ENCODE measurements at regions not wholly inside any gene's neighbourhood (a gene's known extent, or its start where the extent isn't known, plus 50 kb on each side); places are given as distances from the start of the nearest gene placed in this dataset.

GRCh38 chr13:112187527-112188297 lies 120.8 kb downstream of the SOX1 start:
- H3K27ac ChIP-seq (ENCODE audit: low read length): no peak overlapping the region
- no peaks in the 10 kb centered on the region for H3K36me3 ChIP-seq (ENCODE audit: control insufficient read depth in 1 of 2, insufficient read depth in 2 of 2, low read length in 2 of 2)
- H3K9me3 ChIP-seq (ENCODE audit: control insufficient read depth in 1 of 2, low read length in 2 of 2): peaks cover 0 to 4% of the 10 kb centered on the region in 2 donors
- H3K27me3 ChIP-seq (ENCODE audit: low read depth, low read length): no peaks in the 10 kb centered on the region
- H3K4me1 ChIP-seq (ENCODE audit: control insufficient read depth in 1 of 2, insufficient read depth in 2 of 2, low read length in 2 of 2): no peaks in the 10 kb centered on the region
- H3K4me3 ChIP-seq (ENCODE audit: low read depth in 1 of 2, low read length in 2 of 2): no peak overlapping the region

GRCh38 chr13:112188298-112188610 lies 121.3 kb downstream of the SOX1 start:
- H3K9me3 ChIP-seq (ENCODE audit: control insufficient read depth in 1 of 2, low read length in 2 of 2): peaks cover 0 to 4% of the 10 kb centered on the region in 2 donors
- H3K27me3 ChIP-seq (ENCODE audit: low read depth, low read length): no peaks in the 10 kb centered on the region
- no peaks in the 10 kb centered on the region for H3K4me1 ChIP-seq (ENCODE audit: control insufficient read depth in 1 of 2, insufficient read depth in 2 of 2, low read length in 2 of 2)
- H3K27ac ChIP-seq (ENCODE audit: low read length): no peak overlapping the region
- no peaks in the 10 kb centered on the region for H3K36me3 ChIP-seq (ENCODE audit: control insufficient read depth in 1 of 2, insufficient read depth in 2 of 2, low read length in 2 of 2)
- H3K4me3 ChIP-seq (ENCODE audit: low read depth in 1 of 2, low read length in 2 of 2): no peak overlapping the region

- Histone ChIP-seq H3K27ac (ENCODE audit: low read length) (no peak overlapping the region), H3K9me3 (ENCODE audit: control insufficient read depth in 1 of 2, low read length in 2 of 2) (peaks cover 0 to 4% of the 10 kb centered on the region in 2 donors), H3K4me3 (ENCODE audit: low read depth in 1 of 2, low read length in 2 of 2) (no peak overlapping the region), H3K4me1 (ENCODE audit: control insufficient read depth in 1 of 2, insufficient read depth in 2 of 2, low read length in 2 of 2) (no peaks in the 10 kb centered on the region), H3K36me3 (ENCODE audit: control insufficient read depth in 1 of 2, insufficient read depth in 2 of 2, low read length in 2 of 2) (no peaks in the 10 kb centered on the region), H3K27me3 (ENCODE audit: low read depth, low read length) (no peaks in the 10 kb centered on the region)
These were observed 126.7 kb downstream of the SOX1 start for GRCh38 chr13:112193463-112194166.

- H3K4me3 ChIP-seq (ENCODE audit: low read depth in 1 of 2, low read length in 2 of 2): no peak overlapping the region
- no peaks in the 10 kb centered on the region for H3K27me3 ChIP-seq (ENCODE audit: low read depth, low read length)
- peaks cover 0 to 4% of the 10 kb centered on the region in 2 donors for H3K9me3 ChIP-seq (ENCODE audit: control insufficient read depth in 1 of 2, low read length in 2 of 2)
- no peaks in the 10 kb centered on the region for H3K36me3 ChIP-seq (ENCODE audit: control insufficient read depth in 1 of 2, insufficient read depth in 2 of 2, low read length in 2 of 2)
- no peak overlapping the region for H3K27ac ChIP-seq (ENCODE audit: low read length)
- no peaks in the 10 kb centered on the region for H3K4me1 ChIP-seq (ENCODE audit: control insufficient read depth in 1 of 2, insufficient read depth in 2 of 2, low read length in 2 of 2)
These were observed 127.2 kb downstream of the SOX1 start for GRCh38 chr13:112194167-112194530.

GRCh38 chr13:112194579-112194978 lies 127.6 kb downstream of the SOX1 start:
- Histone ChIP-seq H3K36me3 (ENCODE audit: control insufficient read depth in 1 of 2, insufficient read depth in 2 of 2, low read length in 2 of 2) (no peaks in the 10 kb centered on the region), H3K9me3 (ENCODE audit: control insufficient read depth in 1 of 2, low read length in 2 of 2) (peaks cover 0 to 4% of the 10 kb centered on the region in 2 donors), H3K4me3 (ENCODE audit: low read depth in 1 of 2, low read length in 2 of 2) (no peak overlapping the region), H3K27ac (ENCODE audit: low read length) (no peak overlapping the region), H3K27me3 (ENCODE audit: low read depth, low read length) (no peaks in the 10 kb centered on the region), H3K4me1 (ENCODE audit: control insufficient read depth in 1 of 2, insufficient read depth in 2 of 2, low read length in 2 of 2) (no peaks in the 10 kb centered on the region)

GRCh38 chr13:112198396-112199010 lies 131.6 kb downstream of the SOX1 start:
- Histone ChIP-seq H3K27me3 (ENCODE audit: low read depth, low read length) (peaks cover 8% of the 10 kb centered on the region), H3K27ac (ENCODE audit: low read length) (no peak overlapping the region), H3K4me3 (ENCODE audit: low read depth in 1 of 2, low read length in 2 of 2) (no peak overlapping the region), H3K36me3 (ENCODE audit: control insufficient read depth in 1 of 2, insufficient read depth in 2 of 2, low read length in 2 of 2) (no peaks in the 10 kb centered on the region), H3K4me1 (ENCODE audit: control insufficient read depth in 1 of 2, insufficient read depth in 2 of 2, low read length in 2 of 2) (no peaks in the 10 kb centered on the region), H3K9me3 (ENCODE audit: control insufficient read depth in 1 of 2, low read length in 2 of 2) (no peaks in the 10 kb centered on the region)

GRCh38 chr13:112200200-112200599 lies 133.3 kb downstream of the SOX1 start:
- H3K4me1 ChIP-seq (ENCODE audit: control insufficient read depth in 1 of 2, insufficient read depth in 2 of 2, low read length in 2 of 2): no peaks in the 10 kb centered on the region
- H3K27me3 ChIP-seq (ENCODE audit: low read depth, low read length): peaks cover 16% of the 10 kb centered on the region
- no peak overlapping the region for H3K4me3 ChIP-seq (ENCODE audit: low read depth in 1 of 2, low read length in 2 of 2)
- no peaks in the 10 kb centered on the region for H3K36me3 ChIP-seq (ENCODE audit: control insufficient read depth in 1 of 2, insufficient read depth in 2 of 2, low read length in 2 of 2)
- H3K9me3 ChIP-seq (ENCODE audit: control insufficient read depth in 1 of 2, low read length in 2 of 2): no peaks in the 10 kb centered on the region
- H3K27ac ChIP-seq (ENCODE audit: low read length): no peak overlapping the region

GRCh38 chr13:112202266-112202665 lies 135.3 kb downstream of the SOX1 start:
- Histone ChIP-seq H3K4me3 (ENCODE audit: low read depth in 1 of 2, low read length in 2 of 2) (no peak overlapping the region), H3K9me3 (ENCODE audit: control insufficient read depth in 1 of 2, low read length in 2 of 2) (no peaks in the 10 kb centered on the region), H3K27me3 (ENCODE audit: low read depth, low read length) (peaks cover 19% of the 10 kb centered on the region), H3K27ac (ENCODE audit: low read length) (no peak overlapping the region), H3K4me1 (ENCODE audit: control insufficient read depth in 1 of 2, insufficient read depth in 2 of 2, low read length in 2 of 2) (no peaks in the 10 kb centered on the region), H3K36me3 (ENCODE audit: control insufficient read depth in 1 of 2, insufficient read depth in 2 of 2, low read length in 2 of 2) (no peaks in the 10 kb centered on the region)

GRCh38 chr13:112202966-112203365 lies 136.0 kb downstream of the SOX1 start:
- Histone ChIP-seq H3K4me1 (ENCODE audit: control insufficient read depth in 1 of 2, insufficient read depth in 2 of 2, low read length in 2 of 2) (no peaks in the 10 kb centered on the region), H3K36me3 (ENCODE audit: control insufficient read depth in 1 of 2, insufficient read depth in 2 of 2, low read length in 2 of 2) (no peaks in the 10 kb centered on the region), H3K9me3 (ENCODE audit: control insufficient read depth in 1 of 2, low read length in 2 of 2) (no peaks in the 10 kb centered on the region), H3K4me3 (ENCODE audit: low read depth in 1 of 2, low read length in 2 of 2) (no peak overlapping the region), H3K27me3 (ENCODE audit: low read depth, low read length) (peaks cover 19% of the 10 kb centered on the region), H3K27ac (ENCODE audit: low read length) (no peak overlapping the region)

- H3K9me3 ChIP-seq (ENCODE audit: control insufficient read depth in 1 of 2, low read length in 2 of 2): no peaks in the 10 kb centered on the region
- no peak overlapping the region for H3K4me3 ChIP-seq (ENCODE audit: low read depth in 1 of 2, low read length in 2 of 2)
- no peaks in the 10 kb centered on the region for H3K4me1 ChIP-seq (ENCODE audit: control insufficient read depth in 1 of 2, insufficient read depth in 2 of 2, low read length in 2 of 2)
- H3K36me3 ChIP-seq (ENCODE audit: control insufficient read depth in 1 of 2, insufficient read depth in 2 of 2, low read length in 2 of 2): no peaks in the 10 kb centered on the region
- no peak overlapping the region for H3K27ac ChIP-seq (ENCODE audit: low read length)
- H3K27me3 ChIP-seq (ENCODE audit: low read depth, low read length): peaks cover 19% of the 10 kb centered on the region
These were observed 136.7 kb downstream of the SOX1 start for GRCh38 chr13:112203614-112204013.

GRCh38 chr13:112204346-112205327 lies 137.7 kb downstream of the SOX1 start:
- H3K36me3 ChIP-seq (ENCODE audit: control insufficient read depth in 1 of 2, insufficient read depth in 2 of 2, low read length in 2 of 2): no peaks in the 10 kb centered on the region
- peaks cover 19% of the 10 kb centered on the region for H3K27me3 ChIP-seq (ENCODE audit: low read depth, low read length)
- peak overlapping the region in 1 of 2 donors; percentile 37 for H3K4me3 ChIP-seq (ENCODE audit: low read depth in 1 of 2, low read length in 2 of 2)
- H3K4me1 ChIP-seq (ENCODE audit: control insufficient read depth in 1 of 2, insufficient read depth in 2 of 2, low read length in 2 of 2): no peaks in the 10 kb centered on the region
- H3K27ac ChIP-seq (ENCODE audit: low read length): no peak overlapping the region
- no peaks in the 10 kb centered on the region for H3K9me3 ChIP-seq (ENCODE audit: control insufficient read depth in 1 of 2, low read length in 2 of 2)

Measured in muscle layer of duodenum (tissue), 2 donors.